AG04449 (cell line): ENCODE measurements at regions not wholly inside any gene's neighbourhood (a gene's known extent, or its start where the extent isn't known, plus 50 kb on each side); places are given as distances from the start of the nearest gene placed in this dataset.
"Not testable (repeated sequence)": the region's sequence is repeated elsewhere in the genome, so short reads cannot be mapped to it uniquely, and the experiment has no call there.

ENCODE experiments used
- CTCF ChIA-PET: fragments of 350-600 bp; formaldehyde crosslinking; extraction: SDS; loops from one replicate; lab custom pipeline; 2021; ENCODE audit warnings: antibody characterized with exemption; lab: Yijun Ruan, JAX
- POLR2A ChIA-PET: fragments of 400-600, 350-600 bp; formaldehyde crosslinking; extraction: SDS; loops from one replicate; lab custom pipeline; 2020; ENCODE audit warnings: antibody characterized with exemption, inconsistent platforms; lab: Yijun Ruan, JAX
- DNase-seq: peaks from one replicate; pipeline ENCODE4 v3.0.0-alpha.2; 2010; ENCODE audit warnings: low read depth, low spot score
- H3K4me3 ChIP-seq: 2 replicates; pipeline ENCODE4 v1.5.1; 2011; ENCODE audit warnings: low read depth, mild to moderate bottlenecking, control low read depth, low read length
- CTCF ChIP-seq: IDR thresholded peaks from one replicate; pipeline ENCODE4 v1.5.1; 2011; ENCODE audit warnings: mild to moderate bottlenecking, moderate library complexity, low read length, control low read depth, inconsistent platforms; ENCODE audit not compliant: insufficient read depth; ENCODE audit errors: missing control alignments

DNA sequence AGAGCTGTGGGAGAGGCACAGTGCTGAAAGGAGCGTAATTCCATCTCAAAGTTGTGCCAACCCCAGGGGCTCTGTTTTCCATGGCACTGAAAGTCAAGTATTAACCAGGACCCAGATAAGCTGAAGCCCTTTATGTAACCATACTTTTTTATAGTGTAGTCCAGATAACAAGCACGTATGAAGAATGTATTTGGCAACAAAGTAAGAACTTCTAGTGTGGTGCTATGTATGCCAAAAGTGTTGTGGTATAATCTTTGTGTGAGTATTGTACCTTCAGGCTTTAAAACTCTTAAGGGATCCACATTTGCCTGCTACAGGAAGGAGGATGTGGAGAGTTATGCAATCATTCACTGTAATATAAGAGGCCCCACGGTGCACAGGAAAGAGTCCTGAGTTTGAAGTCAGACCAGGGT lies 129.4 kb downstream of the IBTK start:
- ChIA-PET POLR2A (no interaction called here), CTCF (no interaction called here)
- no peak for DNase-seq
- H3K4me3 ChIP-seq, result no peak overlapping the region
- TF ChIP-seq CTCF, result no peak

GRCh38 chr6:82114748-82115147 lies 132.8 kb downstream of the IBTK start:
- H3K4me3 ChIP-seq, result no peak overlapping the region
- POLR2A ChIA-PET, result no interaction called here
- CTCF ChIA-PET, result interaction anchor here (1.3 kb wide), 1 partner anchor 28 kb away, joined by 3 read pairs; no protein-coding TSS in a partner anchor
- DNase-seq, result no peak
- no peak for TF ChIP-seq CTCF

DNA sequence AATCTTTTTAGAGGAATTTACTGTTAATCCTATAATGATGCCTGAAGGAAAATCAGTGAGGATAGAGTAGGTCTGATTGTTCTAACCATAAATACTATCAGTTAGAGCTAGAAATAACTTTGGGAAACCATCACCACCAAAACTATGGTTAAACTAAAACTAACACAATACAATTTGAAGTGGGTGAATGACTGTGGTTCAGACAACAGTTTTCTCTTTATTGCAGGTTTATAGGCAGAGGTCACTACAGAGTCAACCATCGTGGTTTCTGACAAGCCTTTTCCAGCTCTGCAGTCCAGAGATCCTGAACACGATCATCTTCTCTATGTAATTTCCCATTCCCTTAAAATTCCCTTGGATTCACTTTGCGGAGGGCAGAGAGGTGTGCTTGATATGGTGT lies 134.3 kb downstream of the IBTK start:
- CTCF ChIA-PET, result no interaction called here

DNA sequence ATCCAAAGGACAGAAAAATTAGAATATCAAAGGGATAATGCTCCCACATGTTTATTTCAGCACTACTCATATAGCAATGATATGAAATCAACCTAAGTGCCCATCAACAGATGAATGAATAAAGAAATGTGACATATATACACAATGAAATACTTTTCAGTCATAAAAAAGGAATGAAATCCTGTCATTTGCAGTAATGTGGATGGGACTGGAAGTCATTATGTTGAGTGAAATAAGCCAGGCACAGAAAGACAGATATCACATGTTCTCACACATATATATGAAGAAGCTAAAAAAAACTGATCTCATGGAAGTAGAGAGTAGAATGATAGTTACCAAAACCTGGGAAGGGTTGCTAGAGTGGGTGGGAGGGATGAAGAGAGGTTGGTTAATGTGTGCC lies 135.7 kb downstream of the IBTK start:
- POLR2A ChIA-PET, result no interaction called here
- no peak overlapping the region for H3K4me3 ChIP-seq
- DNase-seq, result no peak
- TF ChIP-seq CTCF, result no peak
- CTCF ChIA-PET, result no interaction called here

More for the DNA sequence above, 134.3 kb downstream of the IBTK start:
- POLR2A ChIA-PET, result no interaction called here
- no peak for DNase-seq
- no peak overlapping the region for H3K4me3 ChIP-seq
- no peak for TF ChIP-seq CTCF

- no peak overlapping the region for H3K4me3 ChIP-seq
- CTCF ChIA-PET, result no interaction called here
- TF ChIP-seq CTCF, result no peak
- no peak for DNase-seq
- POLR2A ChIA-PET, result no interaction called here
These were observed 136.4 kb downstream of the IBTK start for GRCh38 chr6:82111114-82111513.

- CTCF ChIA-PET, H3K4me3 ChIP-seq, DNase-seq, POLR2A ChIA-PET: not testable (repeated sequence)
These were observed 144.4 kb downstream of the IBTK start for GRCh38 chr6:82103171-82103570.

DNA sequence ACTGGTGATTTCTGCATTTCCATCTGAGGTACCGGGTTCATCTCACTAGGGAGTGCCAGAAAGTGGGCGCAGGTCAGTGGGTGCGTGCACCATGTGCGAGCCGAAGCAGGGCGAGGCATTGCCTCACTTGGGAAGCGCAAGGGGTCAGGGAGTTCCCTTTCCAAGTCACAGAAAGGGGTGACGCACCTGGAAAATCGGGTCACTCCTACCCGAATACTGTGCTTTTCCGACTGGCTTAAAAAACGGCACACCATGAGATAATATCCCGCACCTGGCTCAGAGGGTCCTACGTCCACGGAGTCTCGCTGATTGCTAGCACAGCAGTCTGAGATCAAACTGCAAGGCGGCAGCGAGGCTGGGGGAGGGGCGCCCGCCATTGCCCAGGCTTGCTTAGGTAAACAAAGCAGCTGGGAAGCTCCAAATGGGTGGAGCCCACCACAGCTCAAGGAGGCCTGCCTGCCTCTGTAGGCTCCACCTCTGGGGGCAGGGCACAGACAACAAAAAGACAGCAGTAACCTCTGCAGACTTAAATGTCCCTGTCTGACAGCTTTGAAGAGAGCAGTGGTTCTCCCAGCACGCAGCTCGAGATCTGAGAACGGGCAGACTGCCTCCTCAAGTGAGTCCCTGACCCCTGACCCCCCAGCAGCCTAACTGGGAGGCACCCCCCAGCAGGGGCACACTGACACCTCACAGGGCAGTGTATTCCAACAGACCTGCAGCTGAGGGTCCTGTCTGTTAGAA lies 146.0 kb downstream of the IBTK start:
- POLR2A ChIA-PET, H3K4me3 ChIP-seq, DNase-seq, CTCF ChIA-PET: not testable (repeated sequence)

- H3K4me3 ChIP-seq, POLR2A ChIA-PET, DNase-seq, CTCF ChIA-PET: not testable (repeated sequence)
These were observed 146.8 kb downstream of the IBTK start for GRCh38 chr6:82100763-82101162.
